8988T (cell line): ENCODE measurements at regions not wholly inside any gene's neighbourhood (a gene's known extent, or its start where the extent isn't known, plus 50 kb on each side); places are given as distances from the start of the nearest gene placed in this dataset.
A peak's percentile ranks its signal among the peaks of the same experiment; 100 is the strongest.
"Not testable (repeated sequence)": the region's sequence is repeated elsewhere in the genome, so short reads cannot be mapped to it uniquely, and the experiment has no call there.

Source experiments
- DNase-seq: peaks from one replicate; pipeline ENCODE4 v3.0.0; 2011

GRCh38 chr3:81363816-81364215 is 397.6 kb downstream of the GBE1 start:
- no peak for DNase-seq

DNA sequence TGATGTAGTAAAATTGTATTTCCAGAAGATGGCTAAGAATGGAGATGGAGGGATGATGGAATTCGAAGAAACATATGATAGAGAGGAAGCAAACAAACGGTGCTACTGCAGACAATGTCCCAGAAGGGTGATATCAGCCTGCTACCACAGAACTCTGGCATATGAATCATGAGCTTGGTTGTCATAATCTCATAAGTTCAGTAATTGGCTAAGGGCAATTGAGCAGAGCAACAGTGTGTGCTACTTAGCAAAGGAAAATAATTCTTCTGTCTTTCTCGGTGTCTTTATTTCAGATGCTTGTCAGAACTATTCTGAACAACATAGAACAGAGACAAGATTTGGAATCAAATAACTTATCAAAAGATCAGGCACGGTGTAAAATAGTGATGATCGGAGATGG is 407.3 kb downstream of the GBE1 start:
- no peak for DNase-seq

DNA sequence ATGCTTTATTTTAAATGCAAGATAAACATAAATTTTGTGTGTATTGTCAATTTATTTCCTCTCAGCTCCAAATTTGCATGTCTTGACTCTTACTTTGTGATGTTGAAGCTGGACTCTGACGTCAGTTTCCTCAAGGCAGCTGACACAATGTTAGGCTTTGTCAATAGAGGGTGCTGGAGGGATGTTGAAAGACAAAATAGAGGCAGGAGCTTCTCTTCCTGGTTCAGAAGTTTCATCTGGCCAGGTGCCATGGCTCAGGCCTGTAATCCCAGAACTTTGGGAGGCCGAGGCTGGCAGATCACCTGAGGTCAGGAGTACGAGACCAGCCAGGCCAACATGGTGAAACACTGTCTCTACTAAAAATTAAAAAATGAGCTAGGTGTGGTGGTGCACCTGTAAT is 408.6 kb downstream of the GBE1 start:
- DNase-seq = no peak

GRCh38 chr3:81349816-81350340 is 411.6 kb downstream of the GBE1 start:
- no peak for DNase-seq

DNA sequence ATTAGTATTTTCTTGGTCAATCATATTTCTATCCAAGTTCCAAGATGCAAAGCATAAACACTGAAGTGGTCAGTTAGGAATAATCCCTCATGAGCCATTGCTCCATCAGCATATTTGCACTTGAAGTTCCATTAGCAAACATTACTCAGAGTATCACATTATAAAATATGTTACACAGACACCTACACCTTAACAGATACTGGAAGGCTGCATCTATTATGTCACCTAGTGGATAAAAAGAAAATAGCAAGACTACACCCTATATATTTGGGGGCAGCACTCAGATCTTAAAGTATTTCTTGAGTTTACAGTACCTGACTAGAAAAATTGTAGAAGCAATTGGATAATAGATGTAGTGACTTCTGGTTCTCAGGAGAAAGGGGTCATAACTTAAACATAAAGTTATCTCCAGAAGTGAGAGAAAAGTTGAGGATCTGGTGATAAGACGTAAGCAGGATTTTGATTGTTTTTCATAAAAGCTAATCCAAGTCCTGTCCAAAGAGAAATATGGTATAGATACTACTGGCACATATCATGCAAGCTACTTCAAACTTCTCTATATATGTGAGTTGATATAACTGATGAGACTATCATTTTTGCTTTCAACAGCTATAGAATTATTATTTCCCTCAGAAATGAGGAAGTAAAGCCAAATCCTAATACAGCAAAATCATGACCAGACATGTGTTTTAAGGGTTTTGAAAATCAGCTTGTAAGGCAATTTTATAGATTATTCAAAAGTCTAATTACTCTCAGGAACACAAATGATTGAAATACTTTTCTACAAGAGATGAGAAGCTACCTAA is 422.2 kb downstream of the GBE1 start:
- DNase-seq = no peak

- DNase-seq = no peak
These were observed 425.0 kb downstream of the GBE1 start for GRCh38 chr3:81336470-81336869.

DNA sequence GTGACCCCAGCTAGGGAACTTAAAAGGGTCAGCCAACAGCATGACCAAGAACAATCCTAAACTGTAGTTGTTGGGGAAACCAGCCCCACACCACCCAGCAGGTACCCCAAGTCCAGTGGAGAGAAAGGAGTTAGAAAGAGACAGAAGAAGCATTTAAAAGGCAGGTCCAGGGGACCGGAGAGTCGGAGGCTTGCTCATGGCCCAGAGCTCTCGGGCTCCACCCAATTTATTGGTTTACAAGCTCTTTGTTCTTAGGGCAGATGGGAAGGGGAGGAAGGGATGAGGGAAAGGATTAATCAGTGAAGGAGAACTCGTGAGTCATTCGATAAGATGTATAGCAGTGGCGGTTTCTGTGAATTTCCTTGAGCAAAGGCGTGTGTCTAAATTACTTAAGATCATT is 431.6 kb downstream of the GBE1 start:
- DNase-seq = not testable (repeated sequence)

- no peak for DNase-seq
These were observed 435.2 kb downstream of the GBE1 start for GRCh38 chr3:81326245-81326644.

DNA sequence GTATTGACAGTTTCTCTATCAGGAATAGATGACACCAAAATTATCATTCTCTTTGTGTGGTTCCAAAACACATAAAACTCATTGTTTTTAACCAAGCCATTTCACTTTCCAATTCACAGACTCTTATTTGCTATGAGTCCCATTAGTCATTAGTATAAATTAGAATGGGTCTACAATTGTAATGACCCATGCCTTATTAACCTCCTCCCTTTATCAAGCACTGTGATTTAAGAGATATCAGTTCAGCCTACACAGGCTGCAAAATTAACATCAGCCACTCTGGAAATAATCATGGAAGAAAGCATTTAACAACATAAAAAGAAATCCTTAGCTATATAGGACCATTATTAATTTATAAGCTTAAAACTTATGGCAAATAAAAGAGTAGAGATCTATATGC is 440.6 kb downstream of the GBE1 start:
- no peak for DNase-seq

DNA sequence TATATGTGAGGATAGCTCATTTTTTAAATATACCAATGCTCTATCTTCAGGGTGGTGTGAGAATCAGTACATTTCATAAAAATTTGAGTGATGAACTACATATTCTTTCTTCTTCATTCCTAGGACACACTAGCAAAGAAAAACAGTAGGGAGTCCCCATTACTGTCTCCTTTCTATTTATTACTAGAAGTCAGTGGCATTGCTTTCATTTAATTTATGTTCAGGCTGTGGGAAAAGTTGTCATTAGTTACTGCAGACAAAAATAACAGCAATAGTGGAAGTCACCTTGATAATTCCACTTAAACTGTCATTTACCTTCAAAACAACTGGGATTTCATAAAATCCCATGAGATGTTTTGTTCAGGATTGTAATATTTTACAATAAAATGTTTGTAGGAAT is 446.4 kb downstream of the GBE1 start:
- DNase-seq = no peak

GRCh38 chr3:81311321-81311720 is 450.1 kb downstream of the GBE1 start:
- DNase-seq = no peak

DNA sequence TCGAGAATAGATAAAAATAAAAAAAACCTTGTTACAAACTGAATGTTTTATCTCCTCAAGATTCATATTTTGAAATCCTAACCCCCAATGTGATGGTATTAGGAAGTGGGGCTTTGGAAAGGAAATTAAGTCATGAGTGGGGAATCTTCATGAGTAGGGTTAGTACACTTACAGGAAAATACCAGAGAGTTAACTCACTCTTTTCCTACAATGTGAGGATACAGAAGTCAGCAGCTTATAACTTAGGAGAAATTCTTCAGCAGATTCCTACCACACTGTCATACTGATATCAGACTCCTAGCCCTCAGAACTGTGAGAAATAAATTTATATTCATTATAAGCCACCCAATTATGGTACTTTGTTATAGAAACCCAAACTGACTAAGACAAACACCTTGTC is 453.1 kb downstream of the GBE1 start:
- DNase-seq = peak; percentile 16

DNA sequence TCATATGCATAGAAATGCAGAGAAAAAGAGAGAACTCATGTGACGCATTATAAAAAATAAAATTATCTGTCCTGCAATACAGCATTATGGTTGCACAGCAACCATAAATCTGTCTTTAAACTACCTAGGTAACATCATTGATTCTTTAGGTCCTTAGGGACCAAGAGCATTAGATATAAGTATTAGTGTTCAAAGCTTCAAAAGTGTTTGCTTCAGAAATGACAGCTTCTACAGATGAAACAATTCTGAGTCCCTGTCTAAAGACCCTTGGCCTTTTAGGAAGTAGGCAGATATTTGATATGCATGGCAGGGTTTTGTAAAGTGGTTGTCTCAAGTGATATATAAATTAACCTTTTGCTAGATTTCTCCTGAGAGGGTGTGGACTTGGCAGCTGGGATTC is 454.2 kb downstream of the GBE1 start:
- DNase-seq = no peak

DNA sequence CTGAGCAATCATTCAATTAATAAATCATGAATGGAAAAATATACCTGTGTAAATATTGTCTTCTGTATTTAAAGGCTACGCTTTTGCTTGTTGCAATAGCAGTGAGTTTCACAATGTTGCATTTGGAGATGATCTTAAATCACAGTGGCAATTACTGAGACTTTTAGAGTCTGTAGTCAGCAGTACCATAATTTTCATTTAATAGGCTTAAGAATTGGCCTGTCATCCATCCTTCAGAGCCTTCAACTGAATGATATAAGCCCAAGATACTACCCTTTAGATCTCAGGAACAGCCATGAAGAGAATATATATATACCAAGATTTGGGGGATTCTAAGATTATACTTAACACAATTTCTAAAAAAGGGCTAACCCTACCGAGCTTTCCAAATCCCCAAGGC is 458.1 kb downstream of the GBE1 start:
- no peak for DNase-seq

DNA sequence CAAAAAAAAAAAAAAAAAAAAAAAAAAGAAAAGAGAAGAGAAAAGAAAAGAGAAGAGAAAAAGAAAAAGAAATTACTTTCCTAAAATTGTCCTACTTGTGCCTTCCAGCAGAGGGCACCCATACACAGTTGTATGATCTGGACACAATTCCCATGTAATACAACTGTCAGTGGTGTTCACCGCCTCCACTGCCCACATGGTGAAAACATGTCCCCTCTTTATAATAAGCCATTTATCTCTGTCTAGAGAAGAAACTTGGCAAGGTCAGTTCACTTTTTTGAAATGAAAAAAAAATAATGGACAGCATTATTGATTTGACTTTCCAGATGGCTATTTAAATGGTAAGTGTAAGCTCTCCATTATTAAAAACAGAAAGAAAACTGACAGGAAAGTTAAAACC is 459.4 kb downstream of the GBE1 start:
- peak; percentile 18 for DNase-seq

GRCh38 chr3:81301230-81301629 is 460.2 kb downstream of the GBE1 start:
- no peak for DNase-seq

GRCh38 chr3:81300324-81300927 is 461.0 kb downstream of the GBE1 start:
- DNase-seq = no peak

DNA sequence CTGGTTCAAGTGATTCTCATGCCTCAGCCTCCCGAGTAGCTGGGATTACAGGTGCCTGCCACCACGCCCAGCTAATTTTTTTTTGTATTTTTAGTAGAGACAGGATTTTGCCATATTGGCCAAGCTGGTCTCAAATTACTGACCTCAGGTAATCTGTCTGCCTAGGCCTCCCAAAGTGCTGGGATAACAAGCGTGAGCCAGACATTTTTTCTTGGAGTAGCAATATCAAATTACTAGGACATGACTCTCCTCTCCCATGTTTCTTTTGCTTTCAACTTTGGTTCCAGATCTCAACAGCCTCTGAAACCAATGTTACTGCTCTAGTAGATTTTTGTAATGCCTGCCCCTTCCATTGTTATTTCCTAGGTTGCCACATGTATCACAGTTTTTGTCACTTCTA is 462.0 kb downstream of the GBE1 start:
- no peak for DNase-seq

- no peak for DNase-seq
These were observed 465.4 kb downstream of the GBE1 start for GRCh38 chr3:81295906-81296577.

DNA sequence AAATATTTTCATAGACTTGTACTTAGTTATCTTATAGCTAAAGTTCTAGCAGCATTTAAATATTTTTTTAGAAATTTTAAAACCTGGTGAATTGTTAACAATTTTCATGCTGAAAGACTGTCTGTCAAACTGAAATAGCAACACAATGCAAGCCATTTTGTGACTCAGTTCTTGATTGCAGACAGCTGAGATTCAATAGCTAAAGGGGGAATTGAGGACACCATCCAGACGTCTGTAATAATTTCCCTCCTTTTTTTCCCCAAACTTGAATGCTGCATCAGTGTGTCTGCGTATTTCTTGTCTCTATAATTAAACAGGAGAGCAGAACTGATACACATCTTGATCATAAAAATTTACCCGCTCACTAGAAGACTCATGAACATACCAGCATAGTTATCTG is 468.3 kb downstream of the GBE1 start:
- DNase-seq = no peak

- DNase-seq = no peak
These were observed 469.9 kb downstream of the GBE1 start for GRCh38 chr3:81291586-81291985.

DNA sequence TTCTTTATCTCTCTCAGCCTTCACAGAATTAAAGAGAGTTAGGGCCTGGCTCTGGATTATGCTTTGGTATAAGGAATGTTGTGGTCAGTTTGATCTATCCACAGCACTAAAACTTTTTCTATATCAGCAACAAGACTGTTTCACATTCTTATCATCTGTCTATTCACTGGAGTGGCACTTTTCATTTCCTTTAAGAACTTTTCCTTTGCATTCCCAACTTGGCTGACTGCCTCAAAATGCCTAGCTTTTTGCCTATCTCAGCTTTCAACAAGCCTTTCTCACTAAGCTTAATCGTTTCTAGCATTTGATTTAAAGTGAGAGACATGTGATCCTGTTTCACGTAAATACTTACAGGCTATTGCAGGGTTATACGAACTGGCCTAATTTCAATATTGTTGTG is 471.8 kb downstream of the GBE1 start:
- no peak for DNase-seq

DNA sequence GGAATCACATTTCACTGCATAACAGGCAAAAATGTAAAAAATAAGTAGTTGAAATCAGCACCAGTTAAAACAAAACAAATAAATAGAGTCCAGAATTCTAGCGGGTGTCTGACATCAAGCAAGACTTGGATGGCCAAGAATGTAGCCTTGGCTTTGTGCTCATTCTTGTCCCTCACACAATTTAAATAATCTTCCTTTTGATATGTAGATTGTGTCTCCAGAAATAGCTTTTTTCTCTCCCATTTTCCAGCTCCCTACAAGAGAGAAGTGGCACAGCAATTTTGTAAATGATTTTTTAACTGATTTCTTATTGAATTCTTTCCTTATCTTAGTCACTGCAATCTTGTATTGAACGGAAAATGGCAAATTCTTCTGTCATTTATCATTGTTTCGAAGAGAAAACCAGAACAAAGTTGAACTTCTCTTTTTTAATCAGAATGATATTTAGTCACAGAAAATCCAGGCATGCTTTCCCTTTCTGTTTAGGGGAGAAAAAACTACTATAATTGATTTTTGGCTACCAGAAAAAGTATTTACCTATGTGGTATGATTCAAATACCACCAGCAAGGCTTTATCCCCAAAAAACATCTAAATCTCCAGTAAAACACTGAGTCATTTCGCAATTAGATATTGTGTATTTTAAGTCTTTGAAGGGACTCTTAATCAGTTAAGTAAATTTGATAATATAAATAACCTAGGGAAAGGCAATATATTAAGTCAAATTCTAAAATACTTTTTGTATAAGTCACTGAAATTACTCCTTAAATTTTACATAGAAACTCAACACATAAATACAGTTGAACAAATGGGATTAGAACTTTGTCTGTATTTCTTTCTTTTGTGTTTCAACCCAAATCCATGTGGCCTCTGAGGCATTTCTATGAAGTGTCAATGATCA is 481.7 kb downstream of the GBE1 start:
- DNase-seq = no peak
